ENCODE measurements at regions not wholly inside any gene's neighbourhood (a gene's known extent, or its start where the extent isn't known, plus 50 kb on each side); places are given as distances from the start of the nearest gene placed in this dataset.

GRCh38 chr2:242022550-242023290 lies 153.2 kb downstream of the RTP5 start:
- DNase-seq (ENCODE audit: low spot score in 2 of 2), result no peak
- Histone ChIP-seq H3K4me1 (peaks cover 0 to 13% (median 0%) of the 10 kb centered on the region in 4 donors), H3K36me3 (no peaks in the 10 kb centered on the region), H3K27me3 (no peaks in the 10 kb centered on the region), H3K9me3 (no peaks in the 10 kb centered on the region), H3K27ac (no peak overlapping the region), H3K4me3 (no peak overlapping the region)
- 76 to 77% methylated on average over 12 of the region's 12 CpGs for WGBS, 2 donors
- no peak for TF ChIP-seq CTCF (IDR thresholded peaks at IDR 0.05)
- no peak for TF ChIP-seq POLR2A (IDR thresholded peaks at IDR 0.05)

GRCh38 chr2:242024751-242025355 lies 155.3 kb downstream of the RTP5 start:
- WGBS, 2 donors, result 87 to 91% methylated on average over 18 of the region's 18 CpGs
- DNase-seq (ENCODE audit: low spot score in 2 of 2), result no peak

GRCh38 chr2:242027676-242028450 lies 158.3 kb downstream of the RTP5 start:
- no peak for DNase-seq (ENCODE audit: low spot score in 2 of 2)
- Histone ChIP-seq H3K36me3 (no peaks in the 10 kb centered on the region), H3K27ac (no peak overlapping the region), H3K9me3 (no peaks in the 10 kb centered on the region), H3K4me3 (no peak overlapping the region), H3K4me1 (peaks cover 0 to 5% (median 0%) of the 10 kb centered on the region in 4 donors), H3K27me3 (peaks cover 0 to 15% of the 10 kb centered on the region in 2 donors)
- WGBS, 2 donors, result 90 to 92% methylated on average over 23 to 24 of the region's 24 CpGs
- no peak for TF ChIP-seq POLR2A (IDR thresholded peaks at IDR 0.05)
- TF ChIP-seq EP300 (IDR thresholded peaks at IDR 0.05), result no peak
- TF ChIP-seq CTCF (IDR thresholded peaks at IDR 0.05), result no peak

More at GRCh38 chr2:242024751-242025355, 155.3 kb downstream of the RTP5 start:
- Histone ChIP-seq H3K36me3 (no peaks in the 10 kb centered on the region), H3K4me3 (no peak overlapping the region), H3K9me3 (no peaks in the 10 kb centered on the region), H3K4me1 (peaks cover 0 to 11% (median 0%) of the 10 kb centered on the region in 4 donors), H3K27me3 (peaks cover 0 to 8% of the 10 kb centered on the region in 2 donors), H3K27ac (no peak overlapping the region)
- TF ChIP-seq CTCF (IDR thresholded peaks at IDR 0.05) (no peak), POLR2A (IDR thresholded peaks at IDR 0.05) (no peak), EP300 (IDR thresholded peaks at IDR 0.05) (no peak)

GRCh38 chr2:242029422-242030225 lies 160.1 kb downstream of the RTP5 start:
- H3K36me3 ChIP-seq, result no peaks in the 10 kb centered on the region
- 86 to 87% methylated on average over 21 of the region's 21 CpGs for WGBS, 2 donors
- H3K4me1 ChIP-seq, result peaks cover 0 to 8% (median 0%) of the 10 kb centered on the region in 4 donors
- no peak for DNase-seq (ENCODE audit: low spot score in 2 of 2)
- no peak overlapping the region for H3K27ac ChIP-seq
- TF ChIP-seq EP300 (IDR thresholded peaks at IDR 0.05), result no peak
- no peak for TF ChIP-seq CTCF (IDR thresholded peaks at IDR 0.05)
- no peak for TF ChIP-seq POLR2A (IDR thresholded peaks at IDR 0.05)
- peaks cover 0 to 15% of the 10 kb centered on the region in 2 donors for H3K27me3 ChIP-seq
- H3K4me3 ChIP-seq, result no peak overlapping the region
- H3K9me3 ChIP-seq, result no peaks in the 10 kb centered on the region
